Astrocyte of the spinal cord (primary cell): ENCODE measurements at regions not wholly inside any gene's neighbourhood (a gene's known extent, or its start where the extent isn't known, plus 50 kb on each side); places are given as distances from the start of the nearest gene placed in this dataset.

Source experiments
- DNase-seq: peaks from one replicate; pipeline ENCODE4 v3.0.0; 2011; ENCODE audit warnings: low read depth, low spot score
- H3K4me3 ChIP-seq: 2 replicates; pipeline ENCODE4 v1.5.1; 2011; ENCODE audit warnings: low read depth, mild to moderate bottlenecking, low read length, moderate library complexity
- CTCF ChIP-seq: IDR thresholded peaks from 2 replicates; pipeline ENCODE4 v1.5.1; 2012; ENCODE audit warnings: low read depth, mild to moderate bottlenecking, low read length, inconsistent platforms
- in situ Hi-C: cut with HindIII; loops from 2 replicates; pipeline ENCODE4 v1.10.0; 2017; ENCODE audit warnings: low sequenced_read_pairs

GRCh38 chr6:44700422-44700821 is 312.9 kb downstream of the CDC5L start:
- no peak for DNase-seq
- in situ Hi-C loops: no loop called here
- TF ChIP-seq CTCF: no peak
- no peak overlapping the region for H3K4me3 ChIP-seq

- no peak for TF ChIP-seq CTCF
- in situ Hi-C loops: no loop called here
- no peak for DNase-seq
- H3K4me3 ChIP-seq: no peak overlapping the region
Measured at GRCh38 chr6:44701038-44701636, 313.6 kb downstream of the CDC5L start.

GRCh38 chr6:44701637-44702101 is 314.2 kb downstream of the CDC5L start:
- no peak overlapping the region for H3K4me3 ChIP-seq
- DNase-seq: peak; percentile 78
- in situ Hi-C loops: no loop called here
- no peak for TF ChIP-seq CTCF

- no peak for TF ChIP-seq CTCF
- H3K4me3 ChIP-seq: no peak overlapping the region
- in situ Hi-C loops: no loop called here
- peak; percentile 36 for DNase-seq
Measured at GRCh38 chr6:44702292-44702691, 314.8 kb downstream of the CDC5L start.

- no peak for TF ChIP-seq CTCF
- H3K4me3 ChIP-seq: no peak overlapping the region
- in situ Hi-C loops: no loop called here
- no peak for DNase-seq
Measured at GRCh38 chr6:44704240-44705150, 317.0 kb downstream of the CDC5L start.

GRCh38 chr6:44705596-44705995 is 318.1 kb downstream of the CDC5L start:
- in situ Hi-C loops: no loop called here
- no peak for TF ChIP-seq CTCF
- no peak overlapping the region for H3K4me3 ChIP-seq
- no peak for DNase-seq
